Nephron (organoid): ENCODE measurements at regions not wholly inside any gene's neighbourhood (a gene's known extent, or its start where the extent isn't known, plus 50 kb on each side); places are given as distances from the start of the nearest gene placed in this dataset.
A peak's percentile ranks its signal among the peaks of the same experiment; 100 is the strongest.

Source experiments
- H3K27ac Mint-ChIP-seq, 3 experiments: 2 replicates each; pipeline ENCODE4 v1.8.0; 2020; ENCODE audit warnings: mixed read lengths in 3 of 3, mild to moderate bottlenecking in 2 of 3, moderate library complexity in 1 of 3
- H3K27me3 Mint-ChIP-seq: 2 replicates; pipeline ENCODE4 v1.8.0; 2021; ENCODE audit warnings: low read depth, mild to moderate bottlenecking, moderate library complexity, mixed read lengths
- H3K36me3 Mint-ChIP-seq: 2 replicates; pipeline ENCODE4 v1.8.0; 2020; ENCODE audit warnings: low read depth, mixed read lengths
- H3K4me1 Mint-ChIP-seq: 2 replicates; pipeline ENCODE4 v1.8.0; 2020; ENCODE audit warnings: mixed read lengths
- H3K4me3 Mint-ChIP-seq, 3 experiments: 2 replicates each; pipeline ENCODE4 v1.8.0; 2020; ENCODE audit warnings: mild to moderate bottlenecking in 3 of 3, mixed read lengths in 3 of 3, moderate library complexity in 2 of 3
- H3K9me3 Mint-ChIP-seq: 2 replicates; pipeline ENCODE4 v1.8.0; 2020; ENCODE audit warnings: mixed read lengths
- TF ChIP-seq, protein P1 (sequence below), 3 experiments: fragments of 200-600 bp; sonication (generic); IDR thresholded peaks; one replicate each; pipeline ENCODE4 v1.5.0; 2021; ENCODE audit warnings: antibody characterized with exemption in 3 of 3; ENCODE audit not compliant: unreplicated experiment in 3 of 3

GRCh38 chr5:68436686-68437520 lies 221.3 kb downstream of the PIK3R1 start:
- no peaks in the 10 kb centered on the region for H3K9me3 Mint-ChIP-seq
- H3K4me1 Mint-ChIP-seq = peaks cover 41% of the 10 kb centered on the region
- TF ChIP-seq, protein P1, sequence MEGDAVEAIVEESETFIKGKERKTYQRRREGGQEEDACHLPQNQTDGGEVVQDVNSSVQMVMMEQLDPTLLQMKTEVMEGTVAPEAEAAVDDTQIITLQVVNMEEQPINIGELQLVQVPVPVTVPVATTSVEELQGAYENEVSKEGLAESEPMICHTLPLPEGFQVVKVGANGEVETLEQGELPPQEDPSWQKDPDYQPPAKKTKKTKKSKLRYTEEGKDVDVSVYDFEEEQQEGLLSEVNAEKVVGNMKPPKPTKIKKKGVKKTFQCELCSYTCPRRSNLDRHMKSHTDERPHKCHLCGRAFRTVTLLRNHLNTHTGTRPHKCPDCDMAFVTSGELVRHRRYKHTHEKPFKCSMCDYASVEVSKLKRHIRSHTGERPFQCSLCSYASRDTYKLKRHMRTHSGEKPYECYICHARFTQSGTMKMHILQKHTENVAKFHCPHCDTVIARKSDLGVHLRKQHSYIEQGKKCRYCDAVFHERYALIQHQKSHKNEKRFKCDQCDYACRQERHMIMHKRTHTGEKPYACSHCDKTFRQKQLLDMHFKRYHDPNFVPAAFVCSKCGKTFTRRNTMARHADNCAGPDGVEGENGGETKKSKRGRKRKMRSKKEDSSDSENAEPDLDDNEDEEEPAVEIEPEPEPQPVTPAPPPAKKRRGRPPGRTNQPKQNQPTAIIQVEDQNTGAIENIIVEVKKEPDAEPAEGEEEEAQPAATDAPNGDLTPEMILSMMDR (IDR thresholded peaks at IDR 0.05; ENCODE audit: unreplicated experiment in 3 of 3) = no peak
- H3K27me3 Mint-ChIP-seq = peaks cover 3% of the 10 kb centered on the region
- no peaks in the 10 kb centered on the region for H3K36me3 Mint-ChIP-seq
- no peak overlapping the region for H3K27ac Mint-ChIP-seq
- no peak overlapping the region for H3K4me3 Mint-ChIP-seq

DNA sequence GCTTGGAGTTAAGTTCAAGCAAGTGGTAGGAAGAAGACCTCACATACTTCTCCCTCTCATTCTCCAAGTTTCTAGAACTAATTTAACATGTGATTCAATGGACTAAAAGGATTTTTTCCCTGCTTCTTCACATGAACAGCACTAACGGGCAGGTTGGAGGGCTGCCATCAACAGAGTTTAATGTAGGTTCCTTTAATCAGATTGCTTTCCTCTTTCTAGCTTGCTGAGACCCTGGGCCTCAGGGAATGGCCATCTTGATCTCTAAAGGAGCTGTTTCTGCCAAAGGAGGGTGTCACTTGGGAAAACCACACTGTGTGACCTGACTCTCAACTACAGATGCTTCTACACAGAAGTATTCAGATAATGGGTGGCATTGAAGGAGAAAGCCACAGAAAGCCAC lies 223.3 kb downstream of the PIK3R1 start:
- Mint-ChIP-seq H3K4me3 (no peak overlapping the region), H3K27me3 (peaks cover 3% of the 10 kb centered on the region), H3K4me1 (peaks cover 49% of the 10 kb centered on the region), H3K9me3 (no peaks in the 10 kb centered on the region), H3K36me3 (no peaks in the 10 kb centered on the region), H3K27ac (peak overlapping the region in 2 of 3 experiments; percentile 54 to 59)
- TF ChIP-seq, protein P1 (IDR thresholded peaks at IDR 0.05; ENCODE audit: unreplicated experiment in 3 of 3) = no peak

- Mint-ChIP-seq H3K9me3 (no peaks in the 10 kb centered on the region), H3K4me3 (no peak overlapping the region), H3K27me3 (peaks cover 3% of the 10 kb centered on the region), H3K4me1 (peaks cover 56% of the 10 kb centered on the region), H3K27ac (peak overlapping the region in 1 of 3 experiments; percentile 64), H3K36me3 (no peaks in the 10 kb centered on the region)
- TF ChIP-seq, protein P1 (IDR thresholded peaks at IDR 0.05; ENCODE audit: unreplicated experiment in 3 of 3) = no peak
Measured at GRCh38 chr5:68440245-68440644, 224.7 kb downstream of the PIK3R1 start.

DNA sequence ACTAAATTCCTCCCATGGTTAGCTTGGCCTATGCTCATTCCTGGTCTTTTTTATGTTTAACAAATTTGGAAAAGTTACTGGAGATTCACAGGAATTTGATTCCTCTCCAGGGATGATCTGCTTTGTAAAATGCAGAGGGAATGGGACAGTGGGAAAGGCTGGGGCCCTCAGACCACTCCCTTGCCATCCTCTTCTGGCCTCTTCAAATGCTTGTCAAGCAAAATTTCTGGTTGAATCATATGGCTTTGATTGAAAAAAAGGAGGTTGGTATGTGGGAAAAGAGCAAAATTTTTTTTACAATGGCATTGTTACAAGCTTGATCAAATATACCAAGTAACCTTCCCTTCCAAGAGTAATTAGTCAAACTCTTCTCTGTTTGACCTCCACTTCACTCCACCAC lies 225.1 kb downstream of the PIK3R1 start:
- no peak overlapping the region for H3K4me3 Mint-ChIP-seq
- peak overlapping the region in 2 of 3 experiments; percentile 21 to 64 for H3K27ac Mint-ChIP-seq
- TF ChIP-seq, protein P1 (IDR thresholded peaks at IDR 0.05; ENCODE audit: unreplicated experiment in 3 of 3) = no peak
- peaks cover 3% of the 10 kb centered on the region for H3K27me3 Mint-ChIP-seq
- peaks cover 56% of the 10 kb centered on the region for H3K4me1 Mint-ChIP-seq
- H3K36me3 Mint-ChIP-seq = no peaks in the 10 kb centered on the region
- no peaks in the 10 kb centered on the region for H3K9me3 Mint-ChIP-seq

- Mint-ChIP-seq H3K36me3 (no peaks in the 10 kb centered on the region), H3K4me3 (no peak overlapping the region), H3K27me3 (peaks cover 3% of the 10 kb centered on the region), H3K4me1 (peaks cover 56% of the 10 kb centered on the region), H3K9me3 (no peaks in the 10 kb centered on the region), H3K27ac (peak overlapping the region in 2 of 3 experiments; percentile 47 to 64)
- TF ChIP-seq, protein P1 (IDR thresholded peaks at IDR 0.05; ENCODE audit: unreplicated experiment in 3 of 3) = no peak
Measured at GRCh38 chr5:68441309-68442073, 225.9 kb downstream of the PIK3R1 start.
